CD4-positive, alpha-beta T cell treated with Interleukin-1 beta for 1 hour (primary cell): ENCODE measurements at regions not wholly inside any gene's neighbourhood (a gene's known extent, or its start where the extent isn't known, plus 50 kb on each side); places are given as distances from the start of the nearest gene placed in this dataset.
"Not testable (repeated sequence)": the region's sequence is repeated elsewhere in the genome, so short reads cannot be mapped to it uniquely, and the experiment has no call there.

Experiments used
- DNase-seq, 2 donors: peaks; one replicate each; pipeline ENCODE4 v3.0.0-alpha.2; 2020 to 2022

DNA sequence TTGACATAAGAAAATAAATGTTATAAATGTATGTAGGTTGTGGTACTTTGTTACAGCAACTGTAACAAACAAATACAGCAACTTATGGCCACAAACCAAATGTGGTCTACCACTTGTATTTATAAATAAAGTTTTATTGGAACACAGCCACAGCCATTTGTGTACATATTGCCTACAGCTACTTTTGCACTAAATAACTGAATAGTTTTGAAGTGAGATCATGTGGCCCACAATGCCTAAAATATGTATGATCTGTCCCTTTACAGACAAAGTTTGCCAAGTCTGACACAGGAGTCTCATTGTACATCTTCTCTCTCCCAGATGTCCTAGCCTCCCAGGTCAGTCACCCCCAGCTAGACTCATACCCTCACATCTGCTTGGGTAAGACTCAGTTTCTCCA, 283.6 kb upstream of the PRDM9 start:
- DNase-seq: no peak

DNA sequence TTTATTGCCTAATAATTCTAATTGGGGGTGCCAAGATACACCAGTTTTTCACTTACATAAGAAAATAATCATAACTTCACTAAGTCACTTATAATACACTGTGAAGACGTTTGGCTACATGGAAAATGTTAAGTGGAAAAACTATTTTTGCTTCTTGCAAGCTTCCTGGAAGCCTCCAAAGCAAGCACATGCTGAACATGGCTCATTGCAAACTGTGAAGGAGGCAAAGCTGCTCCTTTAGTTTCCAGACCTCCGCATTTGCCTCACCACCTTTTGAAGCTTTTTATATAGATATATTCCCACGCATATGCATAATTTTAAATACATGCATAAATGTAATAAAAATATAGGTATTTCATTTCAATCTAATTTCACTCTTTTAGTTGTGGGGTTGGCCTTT, 285.6 kb upstream of the PRDM9 start:
- DNase-seq: no peak

DNA sequence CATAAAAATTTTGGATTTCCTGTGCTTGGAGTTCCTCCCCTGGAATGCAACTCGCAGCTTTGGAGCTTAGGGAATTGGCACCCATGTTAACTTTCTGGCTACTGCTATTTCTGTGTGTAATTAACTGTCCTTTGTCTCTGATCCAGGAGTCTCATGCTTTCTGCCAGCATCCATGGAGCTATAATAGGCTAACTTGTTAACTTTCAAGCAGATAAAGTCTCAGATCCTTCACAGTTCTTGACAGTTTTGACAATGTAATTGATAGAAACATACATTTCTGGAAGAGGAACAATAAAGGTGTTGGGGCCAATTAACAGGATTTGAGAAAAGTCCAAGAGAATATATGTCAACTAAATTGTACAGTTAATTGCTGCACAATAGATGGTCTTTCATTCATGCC, 290.2 kb upstream of the PRDM9 start:
- no peak for DNase-seq

DNA sequence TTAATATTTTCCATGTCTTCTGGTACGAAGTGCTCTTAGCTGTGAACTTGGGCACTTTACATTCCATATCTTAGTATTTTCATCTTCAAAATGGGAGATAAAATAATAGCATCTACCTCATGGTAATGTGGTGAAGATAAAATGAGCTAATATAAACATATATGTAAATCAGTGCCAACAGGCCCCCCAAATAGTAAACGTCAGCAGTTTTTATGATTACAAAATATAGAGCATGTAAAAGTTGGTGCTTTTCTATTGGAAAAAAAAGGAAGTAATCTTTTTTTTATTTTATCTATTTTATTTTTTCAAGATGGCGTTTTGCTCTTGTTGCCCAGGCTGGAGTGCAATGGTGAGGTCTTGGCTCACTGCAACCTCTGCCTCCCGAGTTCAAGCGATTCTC, 291.1 kb upstream of the PRDM9 start:
- DNase-seq: no peak

DNA sequence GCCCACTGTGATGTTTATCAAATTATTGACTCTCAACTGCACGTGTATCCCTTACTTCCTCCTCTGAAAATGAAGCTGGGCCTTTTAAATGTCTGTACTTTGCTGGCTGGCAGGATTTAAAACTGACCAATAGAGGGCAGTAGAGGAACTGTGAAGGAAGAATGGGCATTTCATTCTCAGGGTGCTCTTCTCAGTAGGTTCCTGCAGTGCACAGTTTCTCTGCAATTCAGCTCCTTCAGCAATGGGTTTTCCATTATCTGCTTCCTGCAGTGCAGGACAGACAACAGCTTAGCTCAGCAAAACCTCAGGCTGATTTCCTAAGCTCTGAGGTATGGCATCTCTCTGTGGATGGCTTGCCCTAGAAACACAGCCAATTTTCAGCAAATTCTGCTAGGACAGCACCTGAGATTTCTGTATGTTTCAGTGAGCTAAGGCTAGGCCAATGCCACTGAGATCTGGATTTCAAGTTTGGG, 298.4 kb upstream of the PRDM9 start:
- DNase-seq: no peak

DNA sequence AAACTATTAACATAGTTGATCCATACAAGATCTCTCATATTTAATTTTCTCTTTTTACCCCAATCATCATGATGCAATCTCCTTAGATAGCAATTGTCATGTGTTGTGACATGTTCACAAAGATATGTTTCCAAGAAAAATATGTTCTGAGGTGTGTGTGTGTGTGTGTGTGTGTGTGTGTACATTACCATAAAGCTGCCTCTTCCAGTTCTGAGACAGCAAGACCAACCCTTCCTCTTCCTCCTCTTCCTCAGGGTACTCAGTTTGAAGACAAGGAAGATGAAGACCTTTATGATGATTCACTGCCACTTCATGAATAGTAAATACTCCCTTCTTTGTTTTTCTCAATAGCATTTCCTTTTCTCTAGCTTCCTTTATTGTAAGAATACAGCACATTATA, 303.3 kb upstream of the PRDM9 start:
- no peak for DNase-seq

DNA sequence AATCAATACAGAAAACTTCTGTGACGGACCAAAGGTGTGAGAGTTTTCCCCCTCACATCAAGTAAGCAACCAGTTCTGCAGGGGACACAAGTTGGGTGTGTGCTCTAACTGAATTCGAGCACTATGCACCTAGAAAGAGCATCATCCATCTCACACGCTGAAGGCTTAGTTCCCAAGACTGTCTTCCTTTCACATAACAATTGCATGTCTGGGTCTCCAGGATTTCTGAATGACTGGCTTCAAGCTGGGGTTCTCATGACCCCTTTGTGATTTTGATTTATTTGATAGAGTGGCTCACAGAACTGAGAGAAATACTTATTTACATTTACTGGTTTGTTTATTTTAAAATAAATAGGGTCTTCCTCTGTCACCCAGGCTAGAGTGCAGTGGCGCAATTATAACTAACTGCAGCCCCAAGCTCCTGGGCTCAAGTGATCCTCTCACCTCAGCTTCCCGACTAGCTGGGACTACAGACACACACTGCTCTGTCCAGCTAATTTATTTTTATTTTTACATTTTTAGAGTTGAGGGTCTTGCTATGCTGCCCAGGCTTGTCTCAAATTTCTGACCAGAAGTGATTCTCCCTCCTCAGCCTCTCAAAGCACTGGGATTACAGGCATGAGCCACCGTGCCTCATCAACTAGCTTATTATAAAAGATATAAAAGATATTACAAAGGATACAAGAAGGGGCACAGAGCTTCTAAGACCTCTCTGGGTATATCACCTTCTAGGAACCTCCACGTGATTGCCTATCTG, 316.7 kb upstream of the CDH12 start:
- no peak for DNase-seq

DNA sequence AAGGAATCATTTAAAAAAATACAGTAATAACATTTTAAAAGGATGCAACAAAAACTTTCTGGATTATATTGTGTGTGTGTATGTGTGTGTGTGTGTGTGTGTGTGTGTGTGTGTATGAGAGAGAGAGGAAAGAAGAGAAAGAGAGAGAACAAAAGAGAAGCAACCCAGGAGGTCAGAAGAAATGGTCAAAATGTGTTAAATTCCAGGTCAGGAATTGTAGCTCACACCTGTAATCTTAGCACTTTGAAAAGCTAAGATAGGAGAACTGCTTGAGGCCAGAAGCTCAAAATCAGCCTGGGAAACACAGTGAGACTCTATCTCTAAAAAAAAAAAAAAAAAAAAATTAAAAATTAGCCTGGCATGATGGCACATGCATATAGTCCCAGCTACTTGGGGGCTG, 311.8 kb upstream of the CDH12 start:
- no peak for DNase-seq

DNA sequence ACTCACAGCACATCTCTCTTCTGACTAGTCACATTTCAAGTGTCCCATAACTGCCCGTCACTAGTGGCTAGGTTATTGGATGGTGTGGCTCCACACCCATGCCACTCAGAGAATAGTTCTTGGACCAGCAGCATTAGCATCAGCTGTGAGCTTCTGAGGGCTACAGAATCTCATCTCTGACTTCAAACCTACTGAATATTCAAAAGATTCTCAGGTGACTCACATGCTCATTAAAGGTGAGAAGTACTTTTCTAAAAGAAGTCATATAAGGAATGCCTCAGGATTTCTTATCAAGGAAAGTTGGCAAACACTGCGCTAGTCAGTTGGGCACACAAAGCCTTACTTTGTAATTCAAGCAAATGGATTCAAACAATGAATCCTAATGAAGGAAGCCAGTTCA, 305.0 kb upstream of the CDH12 start:
- no peak for DNase-seq

DNA sequence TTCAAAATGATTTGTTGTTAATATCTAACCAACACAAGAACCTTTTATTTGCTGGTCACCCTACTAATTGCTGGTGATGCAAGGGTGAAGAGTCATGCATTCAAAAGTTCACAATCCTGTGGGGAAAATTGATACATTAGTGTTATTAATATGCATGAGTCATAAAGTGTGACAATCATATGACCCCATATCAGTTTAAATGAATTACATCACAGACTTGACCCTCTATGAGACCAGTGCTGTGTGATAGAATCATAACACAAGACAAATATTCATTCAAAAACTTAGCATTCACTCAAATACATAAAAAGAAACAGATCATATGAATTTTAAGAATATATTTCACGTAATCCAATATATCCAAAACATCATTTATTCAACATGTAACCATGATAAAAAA, 304.6 kb upstream of the CDH12 start:
- DNase-seq: no peak

DNA sequence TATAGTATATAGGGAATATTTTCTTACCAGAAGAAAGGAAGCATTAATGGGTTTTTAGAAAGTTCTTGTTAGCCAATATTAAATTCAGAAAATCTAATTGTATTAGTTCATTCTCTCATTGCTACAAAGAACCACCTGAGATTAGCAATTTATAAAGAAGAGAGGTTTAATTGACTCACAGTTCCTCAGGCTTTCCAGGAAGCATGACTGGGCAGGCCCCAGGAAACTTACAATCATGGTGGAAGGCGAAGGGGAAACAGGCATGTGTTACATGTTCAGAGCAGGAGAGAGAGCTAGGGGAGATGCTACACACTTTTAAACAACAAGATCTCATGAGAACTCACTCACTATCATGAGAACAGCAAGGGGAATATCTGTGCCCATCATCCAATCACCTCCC, 304.0 kb upstream of the CDH12 start:
- DNase-seq: no peak

DNA sequence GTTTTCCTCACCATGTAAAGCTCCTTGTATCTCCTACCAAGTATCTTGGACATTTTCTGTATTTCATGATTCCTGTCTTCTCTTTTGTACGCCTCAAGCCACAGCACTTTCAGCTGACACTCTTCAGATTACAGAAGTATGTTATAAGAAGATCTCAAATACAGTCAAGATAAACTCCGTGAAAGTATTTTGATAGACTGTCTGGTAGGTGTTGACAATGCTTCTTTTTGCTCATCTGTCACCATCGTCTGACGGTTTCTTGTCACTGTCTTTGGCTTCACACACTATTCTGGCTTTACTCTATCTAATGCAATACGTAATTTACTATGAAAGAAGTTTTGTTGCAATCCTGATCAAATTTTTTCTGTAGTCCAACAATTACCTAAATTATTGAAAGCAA, 294.5 kb upstream of the CDH12 start:
- DNase-seq: no peak

DNA sequence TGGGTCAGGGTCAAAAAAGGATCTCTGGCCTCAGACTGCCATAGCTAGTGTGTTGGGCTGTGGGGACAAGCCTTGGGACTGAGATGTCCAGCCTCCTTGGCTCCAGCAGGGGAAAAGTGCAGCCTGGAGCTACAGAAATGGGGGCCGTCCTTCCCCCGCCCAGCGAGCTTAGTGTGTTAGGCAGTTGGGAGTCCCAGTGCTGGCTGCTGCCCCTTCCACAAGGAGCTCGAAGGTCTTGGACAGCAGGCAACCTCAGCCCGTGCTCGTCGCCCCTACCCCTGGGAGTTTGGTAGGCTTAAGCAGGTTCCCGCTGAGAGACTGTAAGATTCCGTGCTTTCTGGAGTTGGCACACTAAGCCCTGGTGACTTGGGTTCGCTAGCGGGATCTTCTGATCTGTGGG, 293.0 kb upstream of the CDH12 start:
- DNase-seq: no peak

DNA sequence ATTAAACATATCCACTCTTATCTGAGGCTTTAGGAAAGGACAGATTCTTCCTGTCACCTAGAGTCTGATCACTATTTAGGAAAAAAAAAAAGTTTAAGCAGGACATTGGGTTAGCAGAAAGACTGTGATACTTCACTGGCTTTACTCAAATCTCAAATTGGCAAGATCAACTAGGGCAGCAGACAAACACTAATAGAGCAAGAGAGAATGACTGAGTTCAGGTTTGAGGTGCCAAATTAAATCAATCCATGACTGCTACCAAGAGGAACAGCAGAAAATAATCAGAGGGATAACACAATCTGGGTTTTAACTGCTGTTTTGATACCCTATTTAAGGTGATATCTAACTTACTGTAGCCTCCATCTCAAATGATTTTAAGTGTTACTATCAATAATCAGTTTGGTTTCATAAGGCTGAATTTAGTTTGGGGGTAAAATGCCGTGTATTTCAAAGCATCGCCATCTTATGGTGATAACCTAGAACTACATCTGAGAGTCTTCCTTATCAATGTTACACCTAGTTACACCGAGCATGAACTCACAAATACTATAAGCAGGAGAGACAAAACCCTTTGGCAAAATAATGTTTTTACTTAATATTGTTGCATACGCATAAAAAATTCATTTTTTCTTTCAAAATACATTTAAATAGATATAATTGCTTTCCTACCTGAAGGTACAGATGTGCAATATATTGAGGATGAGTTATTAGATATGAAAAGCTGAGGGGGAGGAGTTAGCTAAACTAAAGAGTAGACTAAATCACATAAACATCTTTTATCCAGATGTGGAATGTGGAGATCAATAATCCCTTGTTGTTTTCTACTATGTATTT, 286.4 kb upstream of the CDH12 start:
- DNase-seq: no peak

DNA sequence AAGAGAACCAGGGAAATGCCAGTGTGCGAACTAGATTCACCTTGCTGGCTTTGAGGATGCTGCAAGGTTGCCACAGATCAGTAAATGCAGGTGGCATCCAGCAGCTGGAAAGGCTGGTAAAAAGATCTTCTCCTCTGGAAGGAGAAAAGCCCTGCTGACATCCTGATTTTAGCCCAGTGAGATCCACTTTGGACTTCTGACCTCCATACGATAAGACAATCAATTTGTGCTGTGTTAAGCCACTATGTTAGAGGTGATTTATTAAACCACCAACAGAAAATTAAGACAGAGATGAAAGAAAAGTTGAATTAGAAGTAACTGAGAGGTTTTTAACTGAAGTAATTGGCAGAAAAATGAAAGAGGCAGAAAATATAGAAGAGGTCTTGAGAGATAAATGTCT, 283.8 kb upstream of the CDH12 start:
- no peak for DNase-seq

DNA sequence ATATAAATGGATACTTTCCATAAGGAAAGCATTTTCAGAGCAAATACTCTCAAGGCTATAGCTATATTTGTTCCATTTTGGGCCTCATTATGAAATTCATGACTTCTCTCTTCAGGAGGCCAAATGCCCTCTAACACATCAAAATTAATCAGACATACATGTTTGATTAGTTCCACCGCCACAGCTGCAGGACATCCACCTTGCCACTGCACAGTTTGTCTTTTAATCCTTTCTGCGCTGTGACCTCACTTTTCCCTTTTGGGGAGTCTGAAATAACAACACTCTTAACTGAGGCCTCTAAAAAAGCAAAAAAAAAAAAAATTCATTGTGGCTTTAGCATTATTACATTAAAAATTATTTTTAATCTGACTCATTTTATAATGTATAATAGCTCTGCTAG, 279.1 kb upstream of the CDH12 start:
- DNase-seq: no peak

DNA sequence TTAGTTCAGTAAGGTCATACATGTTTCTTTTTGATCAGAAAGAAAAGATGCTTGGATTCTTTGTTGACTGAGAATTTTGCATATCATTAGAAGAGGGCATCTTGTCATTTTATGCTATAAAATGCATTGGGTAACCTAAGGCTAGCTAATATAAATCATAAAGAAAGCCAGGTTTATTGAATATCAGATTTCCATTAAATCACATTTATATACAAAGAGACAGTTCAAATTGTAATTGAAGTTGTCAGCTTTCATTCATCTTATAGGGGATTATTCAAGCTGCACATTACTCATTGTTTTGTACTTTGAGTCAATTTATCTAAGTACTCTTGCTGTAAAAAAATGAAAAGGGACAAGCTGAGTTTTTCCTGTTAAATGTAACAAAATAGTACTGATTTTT, 259.1 kb upstream of the CDH12 start:
- DNase-seq: no peak

DNA sequence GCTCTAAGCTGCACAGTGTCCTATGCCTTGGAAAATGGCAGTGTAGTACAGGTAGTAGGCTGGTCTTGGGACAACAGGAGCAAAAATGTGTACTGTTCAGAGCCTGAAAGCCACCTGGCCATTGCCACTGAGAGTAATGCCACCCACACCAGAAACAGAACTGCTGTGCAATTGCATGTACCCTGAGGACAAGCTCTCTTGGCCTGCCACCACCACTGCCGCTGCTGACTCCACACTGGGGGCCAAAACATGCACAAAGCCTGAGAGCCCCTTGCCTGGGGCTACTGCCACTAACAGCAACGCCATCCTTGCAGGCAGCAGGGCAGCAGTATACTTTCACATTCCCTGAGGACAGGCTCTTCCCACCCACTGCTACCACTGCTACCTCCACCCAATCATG, 251.9 kb upstream of the CDH12 start:
- no peak for DNase-seq

DNA sequence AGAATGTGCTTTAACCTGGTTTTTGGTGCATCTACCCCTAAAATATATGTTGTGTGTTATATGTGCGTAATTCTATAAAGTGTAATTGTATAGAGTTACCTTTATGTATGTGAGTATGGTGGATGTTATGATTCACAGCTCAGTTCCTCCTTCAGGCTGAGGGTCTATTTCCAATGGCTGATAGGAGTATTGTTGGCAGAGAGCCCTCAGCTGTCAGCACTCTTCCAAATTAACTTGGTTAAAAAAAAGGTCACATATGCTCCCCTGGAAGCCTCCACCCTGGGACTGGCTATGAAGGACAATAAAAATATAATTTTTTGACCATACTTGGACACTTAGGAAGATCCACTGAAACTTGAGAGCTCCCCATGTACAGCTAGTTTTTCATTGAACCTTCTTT, 250.4 kb upstream of the CDH12 start:
- DNase-seq: no peak

DNA sequence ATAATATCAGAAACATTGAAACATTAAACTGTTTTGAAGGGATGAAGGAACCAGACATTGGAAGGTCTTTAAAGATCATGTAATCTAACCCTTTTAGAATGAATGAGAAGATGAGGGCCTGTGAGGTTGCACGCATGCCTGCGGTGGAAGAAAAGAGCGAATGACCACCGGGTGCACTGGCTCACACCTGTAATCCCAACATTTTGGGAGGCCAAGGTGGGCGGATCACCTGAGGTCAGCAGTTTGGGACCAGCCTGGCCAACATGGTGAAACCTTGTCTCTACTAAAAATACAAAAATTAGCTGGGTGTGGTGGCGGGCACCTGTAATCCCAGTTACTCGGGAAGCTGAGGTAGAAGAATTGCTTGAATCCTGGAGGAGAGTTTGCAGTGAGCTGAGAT, 242.3 kb upstream of the CDH12 start:
- not testable (repeated sequence) for DNase-seq

DNA sequence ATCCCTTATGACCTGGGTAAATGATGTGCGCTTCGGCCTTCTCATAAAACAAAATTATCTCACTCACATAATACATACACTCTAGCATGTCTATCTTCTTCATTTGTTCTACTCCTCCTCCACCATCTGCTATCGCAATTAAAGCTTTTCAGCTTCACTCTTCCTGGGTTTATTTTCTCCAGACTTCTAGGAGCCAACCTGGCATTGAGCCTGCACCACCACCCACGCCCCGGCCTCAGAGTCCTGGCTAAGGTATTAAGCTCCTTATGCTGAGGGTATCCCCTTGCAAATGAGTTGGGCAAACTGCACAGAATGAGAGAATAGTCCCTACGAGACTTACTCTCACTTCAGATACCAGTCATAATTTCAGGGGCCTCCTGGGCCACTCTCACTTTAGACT, 236.1 kb upstream of the CDH12 start:
- DNase-seq: no peak

DNA sequence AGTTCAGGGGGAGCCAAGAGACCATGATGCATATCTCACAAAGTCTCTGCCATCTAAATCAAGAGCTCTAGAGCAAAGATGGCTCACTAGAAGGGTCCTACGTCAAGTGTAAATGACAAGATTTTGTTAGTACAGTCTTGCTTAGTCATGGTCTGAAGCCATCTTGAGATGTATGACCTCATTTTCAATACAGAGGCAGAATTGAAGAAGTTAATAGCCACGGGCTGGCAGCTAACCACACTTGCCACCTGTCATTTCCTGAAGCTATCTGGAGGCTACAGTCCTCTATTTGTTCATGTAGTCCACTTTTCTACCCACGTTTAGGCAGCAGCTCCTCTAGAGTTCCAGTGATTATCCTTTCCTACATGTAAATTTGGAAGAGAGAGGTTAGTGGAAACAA, 231.7 kb upstream of the CDH12 start:
- no peak for DNase-seq

DNA sequence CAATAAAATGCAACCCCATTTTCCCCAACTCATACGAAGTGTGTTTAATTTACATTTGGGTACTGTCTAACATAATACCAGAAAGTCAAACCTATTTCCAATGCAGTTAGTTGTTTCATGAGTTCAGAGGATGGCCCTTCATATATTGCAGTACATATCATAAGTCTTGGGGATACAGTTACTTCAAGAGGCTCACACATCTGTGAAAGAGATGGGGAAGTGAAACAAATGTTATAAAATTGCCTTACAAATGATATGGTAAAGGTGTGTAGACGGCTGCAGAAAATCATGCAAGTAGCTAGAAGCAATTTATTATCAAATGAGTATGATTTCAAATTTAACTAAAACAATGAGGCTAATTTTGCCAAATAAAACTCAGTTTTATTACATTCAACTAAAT, 219.0 kb upstream of the CDH12 start:
- no peak for DNase-seq

DNA sequence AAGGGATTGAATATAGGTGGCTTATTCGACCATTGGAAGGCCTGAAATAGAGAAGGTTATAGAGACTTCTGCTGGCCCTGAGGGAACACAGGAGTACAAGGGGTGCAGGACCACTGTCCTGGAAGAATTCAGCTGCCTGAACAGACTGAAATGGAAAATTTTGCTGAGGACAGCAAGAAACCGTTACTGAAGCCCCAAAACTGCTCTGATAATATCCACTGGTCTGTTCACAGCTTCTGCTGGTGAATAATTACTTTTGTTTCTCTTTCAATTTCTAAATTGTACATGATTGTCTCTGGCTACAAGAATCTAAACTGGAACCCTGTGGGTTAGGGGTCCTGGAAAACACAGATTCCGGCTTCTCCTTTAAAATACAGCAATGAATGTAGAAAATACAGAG, 218.5 kb upstream of the CDH12 start:
- DNase-seq: no peak

DNA sequence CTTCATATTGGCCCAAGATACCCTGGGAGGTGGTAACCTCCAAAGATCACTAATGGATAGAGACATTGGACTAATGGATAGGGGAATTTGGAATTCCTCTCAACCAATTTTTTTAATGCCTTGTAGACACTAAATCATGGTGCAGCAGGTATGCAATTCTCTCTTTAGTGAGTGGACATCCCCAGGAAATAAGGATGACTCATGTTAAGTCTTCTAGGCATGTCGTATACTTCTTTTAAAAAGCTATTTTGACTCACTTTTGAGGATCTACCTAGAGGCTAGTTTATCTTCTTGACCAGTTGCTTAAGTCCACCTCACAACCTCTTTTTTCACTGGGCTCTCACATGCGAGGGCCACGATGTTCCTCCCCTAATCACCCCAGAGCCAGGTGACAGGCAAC, 211.6 kb upstream of the CDH12 start:
- DNase-seq: no peak
